NK-92 (cell line): ENCODE measurements at regions not wholly inside any gene's neighbourhood (a gene's known extent, or its start where the extent isn't known, plus 50 kb on each side); places are given as distances from the start of the nearest gene placed in this dataset.
"Not testable (repeated sequence)": the region's sequence is repeated elsewhere in the genome, so short reads cannot be mapped to it uniquely, and the experiment has no call there.

Source experiments
- DNase-seq: peaks from one replicate; lab custom pipeline; 2025; ENCODE audit not compliant: unreplicated experiment; lab: John Stamatoyannopoulos, UW

DNA sequence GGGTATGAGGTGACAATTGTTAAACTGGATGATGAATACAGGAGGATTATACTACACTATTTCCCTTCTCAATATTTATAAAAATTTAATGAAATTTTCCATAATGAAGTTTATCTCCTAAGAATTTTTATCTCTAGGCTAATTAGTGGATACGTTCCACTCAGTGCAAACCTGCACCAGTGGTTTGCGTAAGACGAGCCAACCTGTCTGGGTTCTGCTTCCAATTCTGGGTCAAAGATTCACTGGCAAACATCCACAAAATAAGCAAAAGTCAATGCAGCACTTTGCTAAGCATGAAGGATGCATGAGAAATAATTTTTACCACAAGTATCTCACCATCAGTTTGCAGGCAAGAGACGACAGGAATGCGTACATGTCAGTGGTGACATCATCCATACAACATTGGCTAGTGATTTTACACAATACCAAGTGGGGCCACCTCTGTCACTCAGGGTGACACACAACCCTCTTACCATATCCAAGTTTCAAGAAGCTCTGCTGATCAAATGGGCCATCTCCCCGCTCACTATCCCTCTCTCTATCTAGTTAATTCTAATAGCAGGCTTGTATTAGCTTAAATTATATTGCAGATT, 51.7 kb downstream of the FAM50B start:
- no peak for DNase-seq

DNA sequence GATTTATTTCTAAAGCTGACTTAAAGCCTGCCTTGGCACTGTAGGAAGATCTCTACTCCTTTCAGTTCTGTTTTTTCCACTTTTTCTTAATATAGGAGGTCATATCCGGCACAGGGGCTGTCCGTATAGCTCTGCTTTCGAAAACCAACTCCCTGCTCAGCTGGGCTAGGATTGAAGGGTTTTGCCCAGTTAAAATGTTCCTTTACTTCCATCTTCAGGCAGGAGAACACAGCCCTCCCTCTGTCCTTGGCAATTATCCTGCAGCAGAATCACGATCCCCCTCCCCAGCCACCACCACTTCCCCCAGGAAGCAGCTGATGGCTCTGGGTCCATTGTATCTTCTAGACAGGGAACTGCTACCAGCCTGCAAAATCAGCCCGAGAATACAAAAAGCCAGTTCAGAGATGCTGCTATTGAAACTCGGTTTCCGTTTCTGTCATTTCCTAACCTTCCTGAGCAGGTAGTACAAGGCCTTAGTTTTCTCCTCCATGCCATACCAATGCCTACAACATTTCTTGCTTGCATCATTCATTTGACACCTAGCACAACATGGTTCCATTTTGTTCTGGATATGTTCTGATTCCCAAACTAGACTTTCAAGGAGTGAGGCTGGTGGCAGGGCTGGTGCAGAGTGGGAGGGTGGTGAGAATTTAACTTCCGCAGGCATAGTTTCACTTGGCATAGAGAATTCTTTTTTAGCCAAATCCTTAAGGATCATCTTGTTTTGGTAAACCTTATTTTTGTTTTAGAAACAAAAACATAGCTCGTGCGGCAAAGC, 53.9 kb downstream of the FAM50B start:
- no peak for DNase-seq

DNA sequence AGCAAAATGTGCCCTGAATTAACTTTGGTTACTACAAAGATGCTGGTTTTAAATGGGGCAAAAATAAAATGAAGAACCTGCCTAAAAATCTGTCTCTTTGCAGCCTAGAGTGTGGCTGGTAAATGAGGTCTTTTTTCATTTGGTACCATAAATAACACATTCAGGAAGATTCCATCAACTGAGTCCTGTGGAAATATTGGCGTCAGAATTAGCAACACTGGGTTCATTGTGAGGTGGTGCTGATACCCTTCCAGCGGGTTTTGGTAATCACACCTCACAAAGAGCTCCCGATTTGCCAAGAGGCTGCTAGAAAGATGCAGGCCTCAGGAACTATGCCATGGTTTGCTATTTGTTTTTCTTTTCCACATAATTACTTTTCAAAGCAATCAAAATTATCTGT, 55.3 kb downstream of the FAM50B start:
- DNase-seq, result no peak

DNA sequence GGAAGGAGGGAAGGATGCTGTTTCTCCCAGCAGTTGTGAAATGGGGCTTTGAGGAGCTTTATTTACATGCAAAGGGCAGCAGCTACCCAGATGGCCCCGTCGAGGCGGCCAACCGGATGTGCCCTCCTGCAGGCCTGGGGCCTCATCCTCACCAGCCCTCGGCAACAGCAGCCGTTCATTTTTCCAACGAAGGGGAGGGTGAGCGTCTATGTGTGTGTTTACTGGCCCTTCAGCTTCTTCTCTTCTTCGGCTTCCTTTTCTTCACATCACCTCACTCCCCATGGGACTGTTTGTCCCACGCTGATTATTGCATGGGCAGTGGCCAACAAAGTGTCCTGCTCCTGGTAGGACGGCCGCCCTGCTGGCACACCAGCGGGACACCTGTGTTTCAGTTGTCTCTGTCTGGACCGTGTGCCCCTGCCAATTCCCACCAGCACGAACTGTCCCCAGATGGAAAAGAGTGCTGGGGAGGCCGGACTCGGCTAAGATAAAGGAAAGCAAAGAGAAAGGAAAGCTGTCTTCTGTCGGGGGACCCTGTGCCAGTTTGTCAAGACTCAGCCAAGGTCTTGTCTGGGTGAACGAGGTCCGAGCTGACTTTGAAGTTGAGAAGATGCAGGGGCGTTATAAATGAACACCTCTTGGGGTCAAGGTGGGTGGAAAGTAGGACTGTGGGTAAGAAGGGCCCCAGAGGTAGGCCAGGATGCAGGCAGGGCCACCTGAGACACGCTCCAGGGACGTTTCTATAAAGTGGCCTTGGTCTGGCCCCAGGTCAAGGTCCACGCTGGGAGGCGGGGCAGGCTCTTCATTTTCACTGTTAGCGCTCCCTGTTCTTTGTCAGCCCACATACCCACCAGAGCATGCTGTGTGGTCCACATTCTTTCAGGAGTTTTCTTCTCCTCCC, 57.0 kb downstream of the FAM50B start:
- no peak for DNase-seq

DNA sequence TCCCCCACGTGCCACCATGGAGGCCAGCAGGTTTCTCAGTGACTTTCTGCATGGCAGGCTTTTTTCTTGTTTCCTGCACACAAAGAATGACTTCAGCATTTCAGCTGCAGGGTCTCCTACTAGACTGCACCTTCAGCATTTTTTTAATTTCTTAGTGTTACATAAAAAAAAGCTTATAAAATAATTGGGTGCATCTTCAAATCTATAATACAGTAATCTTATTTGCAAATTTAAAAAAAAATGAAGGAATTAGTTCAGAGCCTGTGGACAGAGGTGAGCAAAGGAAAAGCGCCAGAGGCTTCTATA, 57.6 kb downstream of the FAM50B start:
- no peak for DNase-seq

DNA sequence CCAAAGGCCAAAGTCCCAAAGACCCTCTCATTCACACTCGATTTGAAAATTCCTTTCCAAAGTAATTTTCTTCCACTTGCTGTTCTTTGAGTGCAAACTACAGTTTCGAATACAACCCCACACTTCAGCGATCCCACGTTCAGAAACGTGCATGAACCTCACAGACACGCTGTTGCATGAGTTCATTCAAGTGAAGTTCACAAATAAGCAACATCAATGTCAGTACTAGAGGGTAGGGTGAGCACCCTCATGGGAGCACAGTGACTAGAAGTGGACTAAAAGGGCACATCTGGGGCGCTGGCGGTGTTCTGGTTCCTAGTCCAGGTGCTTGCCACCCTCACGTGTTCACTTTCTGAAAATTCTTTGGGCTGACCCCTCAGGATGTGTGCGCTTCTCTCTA, 59.0 kb downstream of the FAM50B start:
- no peak for DNase-seq

DNA sequence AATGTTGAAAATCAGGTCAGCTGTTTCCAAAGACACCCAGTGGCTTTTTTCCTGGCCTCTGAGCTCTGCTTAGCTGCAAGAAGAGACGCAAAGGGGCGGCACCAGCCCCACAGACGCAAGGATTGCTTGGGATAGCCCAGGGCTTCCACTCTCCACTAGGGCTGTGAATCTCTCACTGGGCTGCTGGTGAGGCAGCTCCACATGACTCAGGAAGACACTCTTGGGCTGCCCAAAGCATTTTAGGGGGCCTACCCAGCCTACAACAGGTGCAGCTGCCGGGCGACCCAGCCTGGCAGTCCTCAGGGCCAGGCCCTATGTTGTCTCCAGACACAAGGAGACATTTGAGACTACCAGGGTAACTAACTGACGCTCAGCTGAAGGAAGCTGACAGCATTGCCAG, 59.8 kb downstream of the FAM50B start:
- DNase-seq, result no peak

DNA sequence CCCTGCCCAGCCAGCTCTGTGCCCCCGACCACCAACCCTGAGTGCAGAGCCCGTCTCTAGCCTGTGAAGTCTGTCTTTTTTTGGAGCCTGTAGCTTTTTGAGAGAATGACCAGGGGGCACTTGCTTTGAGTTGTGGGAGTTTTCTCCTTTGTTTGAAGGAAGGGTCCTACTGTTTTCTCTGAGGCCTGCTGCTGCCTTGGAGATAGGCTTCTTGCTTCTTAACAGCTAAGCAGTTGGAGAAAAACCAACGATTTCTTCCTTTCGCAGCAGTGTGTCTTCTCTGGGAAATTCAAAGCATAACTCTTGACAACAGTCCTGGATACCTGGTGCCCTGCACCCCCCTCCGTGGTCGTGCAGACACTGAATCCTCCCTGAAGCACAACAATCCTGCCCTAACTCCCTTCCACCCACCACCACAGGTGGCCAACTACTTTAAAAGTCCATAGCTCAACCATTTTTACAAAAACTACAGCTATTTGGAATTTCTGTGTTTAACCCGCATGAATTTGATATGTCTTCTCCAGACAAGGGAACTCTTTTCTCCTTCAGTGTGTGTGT, 61.0 kb downstream of the FAM50B start:
- DNase-seq, result no peak

DNA sequence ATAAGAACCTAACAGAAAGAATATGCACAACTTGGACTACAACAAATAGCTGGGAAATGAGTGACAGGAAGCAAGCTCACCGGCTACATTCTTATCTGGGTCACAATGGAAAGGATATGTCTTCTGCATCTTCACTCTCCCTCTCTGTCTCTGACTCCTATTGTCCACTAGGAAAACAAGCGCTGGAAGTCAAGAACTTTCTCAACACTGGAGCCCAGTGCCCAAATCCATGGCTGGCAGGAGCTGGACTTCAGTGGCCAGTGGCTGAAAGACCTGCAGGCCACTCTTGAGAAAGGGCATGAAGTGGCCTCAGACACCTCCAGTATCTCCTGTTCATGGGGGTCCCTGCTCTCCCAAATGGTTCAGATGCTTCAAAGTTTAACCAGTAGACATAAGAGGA, 62.0 kb downstream of the FAM50B start:
- DNase-seq, result no peak

DNA sequence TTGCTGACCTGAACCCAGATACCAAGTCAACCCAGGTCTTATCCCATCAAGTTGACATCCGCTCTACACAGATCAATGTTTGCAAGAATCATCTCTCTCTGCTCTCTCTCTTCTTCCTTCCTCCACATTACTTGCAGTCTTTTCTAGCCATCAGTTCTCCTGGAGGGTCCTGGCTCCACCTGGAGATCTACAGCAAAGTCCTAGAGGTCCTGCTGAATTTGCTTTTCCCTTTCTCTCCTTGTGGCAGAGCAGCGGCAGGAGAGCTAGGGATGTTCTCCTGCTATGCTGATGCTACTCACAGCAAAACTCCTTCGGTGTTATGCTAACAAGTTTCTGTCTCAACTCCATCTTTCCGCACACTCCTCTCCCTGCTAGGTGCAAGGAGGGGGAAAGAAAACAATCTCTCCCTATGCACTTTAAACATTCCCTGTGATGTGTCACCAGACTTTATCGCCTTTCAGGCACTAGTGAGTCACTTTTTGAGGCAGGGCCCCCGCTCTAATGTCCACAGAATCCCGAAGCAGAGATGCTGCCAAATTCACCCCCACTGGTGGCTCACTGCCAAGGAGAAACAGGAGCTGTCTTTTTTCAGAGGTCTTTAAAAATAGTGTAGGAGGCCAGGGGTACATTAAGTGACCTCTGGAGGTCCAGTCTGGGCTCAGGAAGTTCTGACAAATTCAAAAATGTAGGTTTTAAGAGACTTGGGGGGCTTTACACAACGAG, 62.6 kb downstream of the FAM50B start:
- no peak for DNase-seq

DNA sequence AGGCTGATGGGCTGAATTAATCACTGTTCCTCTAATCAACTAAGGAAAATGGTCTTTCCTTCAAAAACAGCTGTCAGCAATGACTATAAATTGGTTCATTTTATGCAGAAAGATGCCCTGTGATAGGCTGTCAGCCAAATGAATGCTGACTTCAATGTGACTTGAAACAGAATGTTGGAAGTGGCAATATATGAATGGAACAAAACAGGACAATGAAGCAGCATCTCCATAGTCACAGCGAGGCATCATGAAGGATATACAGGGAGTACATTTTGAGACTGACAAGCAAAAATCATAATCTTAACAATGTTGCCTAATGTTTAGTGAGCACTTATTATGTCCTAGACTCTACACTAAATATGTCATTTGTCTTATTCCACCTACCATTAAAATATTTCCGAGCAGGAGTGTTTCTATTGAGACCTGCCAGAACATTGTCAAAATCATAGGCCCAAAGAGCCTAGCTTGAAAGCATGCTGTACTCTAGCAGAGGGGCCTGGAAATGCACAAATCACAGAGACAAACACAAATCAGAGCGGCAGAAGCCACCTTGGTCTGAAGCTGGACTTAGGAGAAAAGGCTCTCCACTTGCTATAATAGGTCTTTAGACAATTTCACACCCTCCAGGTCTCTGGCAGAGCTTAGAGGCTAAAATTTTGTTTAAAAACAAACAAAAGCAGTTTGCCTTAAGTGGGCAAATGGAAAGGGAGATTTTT, 63.3 kb downstream of the FAM50B start:
- no peak for DNase-seq

DNA sequence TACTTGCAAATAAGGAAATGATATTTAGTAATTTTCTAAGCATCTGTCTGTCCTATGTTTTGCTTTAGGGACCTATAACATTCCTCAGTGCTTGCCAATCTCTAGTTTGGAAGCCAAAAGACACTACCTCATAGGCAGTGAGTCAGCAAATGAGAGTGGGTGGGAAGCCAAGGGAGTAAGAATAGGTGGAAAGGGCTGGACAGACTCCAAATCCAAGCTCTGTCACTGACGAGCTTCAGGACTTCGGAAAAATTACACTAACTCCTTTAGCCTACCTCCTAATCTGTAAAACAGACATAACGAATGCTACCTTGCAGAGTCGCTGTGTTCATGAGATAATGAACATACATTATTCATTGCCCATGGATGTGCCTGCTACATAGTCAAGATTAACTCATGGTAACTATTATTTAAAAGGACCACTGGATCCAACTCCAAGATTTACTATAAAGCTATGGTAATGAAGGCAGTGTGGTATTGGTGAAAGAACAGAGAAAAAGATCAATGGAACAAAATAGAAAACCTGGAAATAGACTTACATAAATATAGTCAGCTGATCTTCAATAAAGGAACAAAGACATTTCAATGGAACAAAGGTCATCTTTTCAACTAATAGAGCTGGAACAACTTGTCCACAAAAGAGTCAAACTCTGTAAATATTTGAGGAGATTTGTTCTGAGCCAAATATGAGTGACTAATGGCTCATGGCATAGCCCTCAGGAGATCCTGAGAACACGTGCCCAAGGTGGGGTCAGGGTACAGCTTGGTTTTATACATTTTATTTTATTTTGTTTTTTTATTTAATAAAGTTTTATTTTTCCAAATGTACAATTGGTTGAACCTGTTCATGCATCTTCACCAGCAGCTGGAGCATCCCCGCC, 64.1 kb downstream of the FAM50B start:
- no peak for DNase-seq

DNA sequence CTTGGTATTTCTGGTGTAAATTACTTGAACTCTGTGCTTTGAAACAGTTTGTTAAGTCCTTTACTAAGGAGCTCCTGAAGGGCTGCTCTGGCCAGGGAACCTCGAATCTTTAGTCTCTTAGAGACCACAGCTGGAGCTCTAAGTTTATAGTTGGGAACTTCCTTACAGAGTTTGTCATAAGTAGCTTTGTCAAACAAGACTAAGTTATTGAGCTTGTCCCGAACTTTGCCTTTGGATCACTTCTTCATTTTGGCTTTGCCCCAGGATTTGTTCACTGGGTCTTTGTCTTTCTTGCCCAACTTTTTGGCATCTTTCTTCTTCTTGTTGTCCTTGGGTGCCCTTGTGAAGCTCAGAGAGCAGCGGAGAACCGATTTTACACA, 64.8 kb downstream of the FAM50B start:
- no peak for DNase-seq

DNA sequence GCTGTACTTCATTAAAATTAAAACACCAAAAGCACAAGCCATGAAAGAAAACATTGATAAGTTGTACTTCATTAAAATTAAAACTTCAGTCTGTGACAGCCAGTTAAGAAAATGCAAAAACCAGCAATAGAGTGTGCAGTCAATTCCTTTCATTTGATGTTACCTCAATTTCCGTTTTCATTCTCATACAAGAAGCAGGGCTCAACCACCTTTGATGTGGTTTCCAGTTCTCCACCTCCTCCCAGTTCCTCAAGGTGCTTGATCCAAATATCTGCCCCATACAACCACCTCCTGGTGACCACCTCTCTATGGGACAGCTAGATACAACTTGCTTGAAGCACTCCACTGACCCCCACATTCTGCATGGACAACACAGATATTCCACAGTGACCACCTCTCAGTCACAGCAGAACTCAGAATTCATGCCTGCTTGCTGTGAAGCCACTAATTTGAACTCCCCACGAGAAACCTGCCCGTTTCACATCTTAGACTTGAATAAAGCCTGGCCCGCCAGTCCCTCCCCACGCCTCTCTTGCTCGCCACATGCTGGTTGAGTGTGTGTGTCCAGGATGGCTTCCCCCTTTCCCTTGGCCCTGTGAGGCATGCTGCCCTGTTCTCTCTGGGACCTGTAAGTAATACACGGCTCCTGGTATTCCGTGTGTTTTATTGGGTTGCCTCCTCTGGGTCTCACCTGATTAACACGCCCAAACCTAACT, 66.1 kb downstream of the FAM50B start:
- DNase-seq, result no peak

DNA sequence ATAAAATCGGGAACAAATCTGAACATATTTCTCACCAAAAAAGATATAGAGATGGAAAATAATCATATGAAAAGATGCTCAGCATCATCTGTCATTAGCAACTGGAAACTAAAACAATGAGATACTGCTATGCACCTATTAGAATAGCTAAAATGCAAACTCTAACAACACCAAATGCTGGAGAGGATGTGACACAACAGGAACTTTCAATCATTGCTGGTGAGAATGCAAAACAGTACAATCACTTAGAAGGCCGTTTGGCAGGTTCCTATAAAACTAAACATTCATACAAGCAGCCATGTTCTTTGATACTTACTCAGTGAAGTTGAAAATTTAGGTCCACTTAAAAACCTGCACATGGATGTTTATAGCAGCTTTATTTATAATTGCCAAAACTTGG, 67.0 kb downstream of the FAM50B start:
- no peak for DNase-seq

DNA sequence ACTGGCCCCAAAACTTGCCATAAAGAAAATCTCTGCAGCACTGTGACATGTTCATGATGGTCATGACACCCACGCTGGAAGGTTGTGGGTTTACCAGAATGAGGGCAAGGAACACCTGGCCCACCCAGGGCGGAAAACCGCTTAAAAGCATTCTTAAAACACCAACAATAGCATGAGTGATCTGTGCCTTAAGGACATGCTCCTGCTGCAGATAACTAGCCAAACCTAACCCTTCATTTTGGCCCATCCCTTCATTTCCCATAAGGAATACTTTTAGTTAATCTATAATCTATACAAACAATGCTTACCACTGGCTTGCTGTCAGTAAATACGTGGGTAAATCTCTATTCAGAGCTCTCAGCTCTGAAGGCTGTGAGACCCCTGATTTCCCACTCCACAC, 67.6 kb downstream of the FAM50B start:
- DNase-seq, result not testable (repeated sequence)

DNA sequence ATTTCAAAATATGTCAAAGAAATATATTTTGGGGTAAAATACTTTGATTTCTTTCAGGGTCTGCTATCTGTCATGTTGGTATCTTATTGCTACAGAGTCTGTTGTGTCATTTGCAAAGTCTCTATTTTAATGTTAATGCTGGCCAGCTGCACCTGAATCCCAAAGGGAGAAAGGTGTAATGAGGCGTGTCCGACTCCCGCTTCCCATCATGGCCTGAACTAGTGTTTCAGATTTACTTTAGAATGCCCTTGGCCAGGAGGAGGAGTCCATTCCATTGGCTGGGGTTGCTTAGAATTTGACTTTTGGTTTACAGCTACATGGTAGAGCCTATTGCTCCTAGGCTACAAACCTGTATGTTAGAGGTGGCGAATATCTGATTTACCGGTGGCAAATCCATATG, 69.3 kb downstream of the FAM50B start:
- DNase-seq, result no peak

DNA sequence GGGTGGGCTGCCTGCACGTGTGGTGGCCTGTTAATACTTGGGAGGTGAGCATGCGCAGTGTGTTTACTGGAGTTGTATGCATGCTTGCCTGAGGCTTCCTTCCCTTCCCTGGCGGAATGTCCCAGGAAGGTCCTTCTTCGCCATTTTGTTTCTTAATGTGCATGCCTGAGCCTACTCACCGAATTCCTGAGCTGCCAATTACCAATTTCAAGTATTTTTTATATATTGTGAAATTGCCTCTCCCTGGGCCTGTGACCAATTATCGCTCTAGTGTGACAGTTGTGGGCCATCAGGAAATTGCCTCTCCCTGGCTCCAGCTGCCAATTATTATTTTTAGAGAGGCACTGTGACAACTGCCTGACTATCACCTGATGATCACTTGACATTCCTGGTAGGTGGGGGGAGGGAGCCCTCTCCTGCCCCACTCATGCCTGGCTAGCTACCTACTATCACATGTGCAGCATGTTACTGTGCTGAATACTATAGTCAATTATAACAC, 70.0 kb downstream of the FAM50B start:
- no peak for DNase-seq

DNA sequence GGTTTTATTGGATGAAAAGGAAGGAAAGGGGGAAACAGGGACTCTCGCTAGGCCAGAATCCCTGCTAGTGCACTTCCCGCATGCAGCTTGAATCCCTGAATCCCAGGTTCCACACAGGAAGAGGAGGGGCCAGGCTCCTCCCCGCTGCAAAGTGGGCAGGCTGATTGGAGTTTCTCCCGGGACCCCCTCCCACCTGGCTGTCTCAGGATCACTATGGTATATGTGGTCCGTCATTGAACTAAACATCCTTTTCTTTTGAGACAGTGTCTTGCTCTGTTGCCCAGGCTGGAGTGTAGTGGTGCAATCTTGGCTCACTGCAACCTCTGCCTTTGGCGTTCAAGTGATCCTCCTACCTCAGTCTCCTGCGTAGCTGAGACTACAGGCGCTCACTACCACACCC, 70.7 kb downstream of the FAM50B start:
- DNase-seq, result no peak
